Activated naive CD4-positive, alpha-beta T cell treated with anti-CD3 and anti-CD28 coated beads, Interleukin-2, amount 50 U/mL, for 24 hours (primary cell): ENCODE measurements at regions not wholly inside any gene's neighbourhood (a gene's known extent, or its start where the extent isn't known, plus 50 kb on each side); places are given as distances from the start of the nearest gene placed in this dataset.

ENCODE experiments used
- H3K27ac Mint-ChIP-seq: one replicate; pipeline ENCODE4 v1.8.0; 2021; ENCODE audit warnings: mild to moderate bottlenecking, mixed read lengths
- H3K27me3 Mint-ChIP-seq: one replicate; pipeline ENCODE4 v1.8.0; 2021; ENCODE audit warnings: mixed read lengths
- H3K36me3 Mint-ChIP-seq: one replicate; pipeline ENCODE4 v1.8.0; 2021; ENCODE audit warnings: mixed read lengths
- H3K4me1 Mint-ChIP-seq: one replicate; pipeline ENCODE4 v1.8.0; 2021; ENCODE audit warnings: mixed read lengths
- H3K4me3 Mint-ChIP-seq: one replicate; pipeline ENCODE4 v1.8.0; 2021; ENCODE audit warnings: mild to moderate bottlenecking, mixed read lengths
- H3K9me3 Mint-ChIP-seq: one replicate; pipeline ENCODE4 v1.8.0; 2021; ENCODE audit warnings: mixed read lengths

DNA sequence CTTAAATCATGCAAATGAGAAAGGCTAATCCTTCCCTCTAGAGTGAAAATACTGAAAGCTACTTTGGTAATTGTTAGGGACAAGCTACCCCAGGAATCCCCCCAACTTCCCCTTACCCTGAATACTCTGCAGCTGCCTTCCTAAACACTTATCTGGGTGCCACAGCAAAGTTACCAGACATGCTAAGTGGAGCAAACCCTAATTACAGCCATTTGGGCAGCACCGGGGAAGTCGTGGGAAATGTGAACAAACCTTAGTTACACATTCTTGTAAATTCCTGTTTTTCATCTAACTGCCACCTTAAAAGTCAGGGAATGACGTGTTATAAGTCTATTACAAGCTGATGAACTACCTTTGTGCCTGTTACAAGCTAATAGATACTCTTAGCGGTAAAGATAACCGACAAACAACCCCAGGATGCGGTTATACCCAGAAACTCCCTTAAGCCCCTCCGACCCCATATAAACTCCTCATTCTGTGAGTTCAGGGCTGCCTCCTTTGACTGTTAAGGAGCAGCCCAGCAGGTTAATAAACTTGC is 66.0 kb upstream of the PLAC8 start:
- H3K4me1 Mint-ChIP-seq, result no peaks in the 10 kb centered on the region
- no peak overlapping the region for H3K4me3 Mint-ChIP-seq
- no peaks in the 10 kb centered on the region for H3K27me3 Mint-ChIP-seq
- H3K9me3 Mint-ChIP-seq, result no peaks in the 10 kb centered on the region
- no peaks in the 10 kb centered on the region for H3K36me3 Mint-ChIP-seq
- no peak overlapping the region for H3K27ac Mint-ChIP-seq

GRCh38 chr4:83179205-83179604 is 64.7 kb upstream of the PLAC8 start:
- Mint-ChIP-seq H3K9me3 (no peaks in the 10 kb centered on the region), H3K27me3 (no peaks in the 10 kb centered on the region), H3K27ac (no peak overlapping the region), H3K36me3 (no peaks in the 10 kb centered on the region), H3K4me3 (no peak overlapping the region), H3K4me1 (no peaks in the 10 kb centered on the region)

GRCh38 chr4:83178029-83178428 is 63.5 kb upstream of the PLAC8 start:
- Mint-ChIP-seq H3K27me3 (no peaks in the 10 kb centered on the region), H3K36me3 (no peaks in the 10 kb centered on the region), H3K27ac (no peak overlapping the region), H3K4me1 (no peaks in the 10 kb centered on the region), H3K9me3 (no peaks in the 10 kb centered on the region), H3K4me3 (no peak overlapping the region)

DNA sequence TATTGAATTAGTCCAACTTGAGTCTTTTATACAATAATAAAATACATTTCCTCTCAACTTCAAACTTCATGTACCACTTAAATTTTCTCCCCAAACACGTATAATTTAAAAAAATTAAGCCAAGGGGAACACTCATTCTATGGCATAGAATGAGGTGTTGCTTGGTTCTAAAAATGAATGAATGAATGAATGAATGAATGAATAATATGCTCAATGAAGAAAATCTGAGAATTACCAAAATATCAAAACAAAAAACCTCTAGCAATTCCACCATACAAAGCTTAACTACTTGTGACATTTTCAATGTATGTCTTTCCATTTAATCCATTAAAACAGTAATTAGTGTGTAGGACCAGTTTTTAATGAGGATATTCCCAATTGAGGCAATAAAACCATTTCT is 62.7 kb upstream of the PLAC8 start:
- Mint-ChIP-seq H3K27me3 (no peaks in the 10 kb centered on the region), H3K36me3 (no peaks in the 10 kb centered on the region), H3K4me3 (no peak overlapping the region), H3K4me1 (no peaks in the 10 kb centered on the region), H3K9me3 (no peaks in the 10 kb centered on the region), H3K27ac (no peak overlapping the region)

GRCh38 chr4:83174844-83175414 is 60.4 kb upstream of the PLAC8 start:
- Mint-ChIP-seq H3K4me1 (peaks cover 4% of the 10 kb centered on the region), H3K27me3 (no peaks in the 10 kb centered on the region), H3K27ac (no peak overlapping the region), H3K36me3 (no peaks in the 10 kb centered on the region), H3K4me3 (no peak overlapping the region), H3K9me3 (no peaks in the 10 kb centered on the region)

- peaks cover 4% of the 10 kb centered on the region for H3K4me1 Mint-ChIP-seq
- no peak overlapping the region for H3K4me3 Mint-ChIP-seq
- no peak overlapping the region for H3K27ac Mint-ChIP-seq
- no peaks in the 10 kb centered on the region for H3K27me3 Mint-ChIP-seq
- no peaks in the 10 kb centered on the region for H3K36me3 Mint-ChIP-seq
- H3K9me3 Mint-ChIP-seq, result no peaks in the 10 kb centered on the region
These were observed 57.8 kb upstream of the PLAC8 start for GRCh38 chr4:83172371-83172770.

DNA sequence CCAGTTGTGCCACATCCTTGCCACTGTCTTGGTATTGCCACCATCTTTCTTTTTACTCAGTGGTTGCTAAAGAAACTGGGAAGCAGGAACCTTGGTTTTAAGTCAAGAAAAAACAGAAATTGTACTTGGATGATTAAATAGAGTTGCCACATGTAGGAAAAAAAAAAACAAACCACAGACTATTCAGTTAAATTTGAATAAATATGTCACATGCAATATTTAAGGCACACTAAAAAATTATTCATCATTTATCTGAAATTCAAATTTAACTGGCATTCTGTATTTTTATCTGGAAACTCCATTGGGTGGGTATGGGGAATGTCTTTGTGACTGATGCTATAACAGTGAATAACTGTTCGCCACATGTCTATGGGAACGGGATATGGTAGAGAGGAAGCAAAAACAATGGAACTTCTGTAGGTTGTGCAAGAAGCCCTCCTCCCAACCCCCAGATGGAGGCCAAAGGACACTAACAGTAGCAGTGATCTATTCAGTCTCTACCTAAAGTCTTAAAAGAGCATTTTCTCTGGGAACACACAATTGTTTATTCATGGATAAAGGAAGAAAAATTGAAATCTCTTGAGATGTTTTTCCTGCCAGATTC is 57.0 kb upstream of the PLAC8 start:
- no peak overlapping the region for H3K27ac Mint-ChIP-seq
- no peaks in the 10 kb centered on the region for H3K9me3 Mint-ChIP-seq
- H3K4me1 Mint-ChIP-seq, result peaks cover 12% of the 10 kb centered on the region
- no peaks in the 10 kb centered on the region for H3K36me3 Mint-ChIP-seq
- H3K27me3 Mint-ChIP-seq, result no peaks in the 10 kb centered on the region
- no peak overlapping the region for H3K4me3 Mint-ChIP-seq

DNA sequence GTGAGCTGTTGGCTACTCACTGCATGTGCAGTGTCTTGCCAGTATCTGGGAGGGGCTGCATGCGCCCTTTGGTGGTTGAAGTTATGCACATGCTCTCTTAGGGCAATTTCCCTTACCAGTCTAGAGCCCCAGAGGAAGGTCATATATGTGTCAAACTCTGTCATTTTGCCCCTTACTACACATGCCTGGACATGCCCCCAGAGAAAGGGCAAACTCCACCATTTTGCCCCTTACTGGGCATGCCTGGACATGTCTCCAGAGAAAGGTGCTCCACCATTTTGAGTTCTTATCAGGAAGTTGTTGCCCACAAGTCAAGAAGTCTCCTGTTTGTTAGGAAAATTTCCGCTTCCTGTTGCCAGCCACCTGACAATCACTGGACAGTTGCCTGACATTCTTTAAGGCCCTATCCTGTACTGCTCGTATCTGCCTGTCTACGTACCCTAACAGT is 56.4 kb upstream of the PLAC8 start:
- H3K27me3 Mint-ChIP-seq, result no peaks in the 10 kb centered on the region
- no peaks in the 10 kb centered on the region for H3K9me3 Mint-ChIP-seq
- H3K4me3 Mint-ChIP-seq, result no peak overlapping the region
- no peaks in the 10 kb centered on the region for H3K36me3 Mint-ChIP-seq
- H3K27ac Mint-ChIP-seq, result no peak overlapping the region
- H3K4me1 Mint-ChIP-seq, result peaks cover 18% of the 10 kb centered on the region
